C4-2B (cell line): ENCODE measurements at regions not wholly inside any gene's neighbourhood (a gene's known extent, or its start where the extent isn't known, plus 50 kb on each side); places are given as distances from the start of the nearest gene placed in this dataset.
A peak's percentile ranks its signal among the peaks of the same experiment; 100 is the strongest.

Experiments
- H3K27ac ChIP-seq: fragments of 450-650 bp; 2 replicates; pipeline ENCODE4 v1.5.1; 2017
- CTCF ChIP-seq: fragments of 450-650 bp; conservative IDR thresholded peaks from 2 replicates; pipeline ENCODE4 v1.5.1; 2017; ENCODE audit warnings: mild to moderate bottlenecking
- ZFX ChIP-seq: fragments of 450-650 bp; IDR thresholded peaks from 2 replicates; pipeline ENCODE4 v1.6.1; 2017

- TF ChIP-seq CTCF, result no peak
- TF ChIP-seq ZFX, result no peak
- no peak overlapping the region for H3K27ac ChIP-seq
These were observed 330.8 kb upstream of the RSPO3 start for GRCh38 chr6:126787635-126788034.

GRCh38 chr6:126788861-126789365 is 329.6 kb upstream of the RSPO3 start:
- TF ChIP-seq ZFX (no peak), CTCF (no peak)
- H3K27ac ChIP-seq, result no peak overlapping the region

GRCh38 chr6:126792340-126793085 is 326.0 kb upstream of the RSPO3 start:
- TF ChIP-seq CTCF (no peak), ZFX (no peak)
- no peak overlapping the region for H3K27ac ChIP-seq

GRCh38 chr6:126795161-126795560 is 323.3 kb upstream of the RSPO3 start:
- no peak overlapping the region for H3K27ac ChIP-seq
- TF ChIP-seq ZFX, result no peak
- TF ChIP-seq CTCF, result no peak

GRCh38 chr6:126797981-126798380 is 320.5 kb upstream of the RSPO3 start:
- TF ChIP-seq ZFX (no peak), CTCF (no peak)
- H3K27ac ChIP-seq, result no peak overlapping the region

GRCh38 chr6:126803769-126804168 is 314.7 kb upstream of the RSPO3 start:
- no peak overlapping the region for H3K27ac ChIP-seq
- no peak for TF ChIP-seq ZFX
- TF ChIP-seq CTCF, result no peak

GRCh38 chr6:126804332-126805064 is 314.0 kb upstream of the RSPO3 start:
- TF ChIP-seq ZFX (no peak), CTCF (peak; percentile 80)
- no peak overlapping the region for H3K27ac ChIP-seq
